Glutamatergic neuron (in vitro differentiated cells): ENCODE measurements at regions not wholly inside any gene's neighbourhood (a gene's known extent, or its start where the extent isn't known, plus 50 kb on each side); places are given as distances from the start of the nearest gene placed in this dataset.

Source experiments
- DNase-seq: peaks from one replicate; pipeline ENCODE4 v3.0.0; 2022
- H3K27ac Mint-ChIP-seq: one replicate; pipeline ENCODE4 v1.8.0; 2020; ENCODE audit warnings: mild to moderate bottlenecking, mixed read lengths, inconsistent platforms; ENCODE audit not compliant: unreplicated experiment
- H3K27me3 Mint-ChIP-seq: one replicate; pipeline ENCODE4 v1.8.0; 2020; ENCODE audit warnings: mild to moderate bottlenecking, moderate library complexity, mixed read lengths, inconsistent platforms; ENCODE audit not compliant: unreplicated experiment
- H3K36me3 Mint-ChIP-seq: one replicate; pipeline ENCODE4 v1.8.0; 2020; ENCODE audit warnings: mild to moderate bottlenecking, mixed read lengths, inconsistent platforms; ENCODE audit not compliant: unreplicated experiment
- H3K4me1 Mint-ChIP-seq: one replicate; pipeline ENCODE4 v1.8.0; 2020; ENCODE audit warnings: mild to moderate bottlenecking, low read depth, mixed read lengths, inconsistent platforms; ENCODE audit not compliant: unreplicated experiment
- H3K4me3 Mint-ChIP-seq: one replicate; pipeline ENCODE4 v1.8.0; 2020; ENCODE audit warnings: mild to moderate bottlenecking, mixed read lengths, inconsistent platforms; ENCODE audit not compliant: unreplicated experiment
- H3K9me3 Mint-ChIP-seq: one replicate; pipeline ENCODE4 v1.8.0; 2020; ENCODE audit warnings: mild to moderate bottlenecking, moderate library complexity, mixed read lengths, inconsistent platforms; ENCODE audit not compliant: unreplicated experiment
- CTCF ChIP-seq: fragments of 200-600 bp; sonication (generic); IDR thresholded peaks from one replicate; pipeline ENCODE4 v1.5.0; 2021; ENCODE audit not compliant: partially characterized antibody, unreplicated experiment

GRCh38 chr1:115413208-115413607 lies 75.2 kb upstream of the NGF start:
- Mint-ChIP-seq H3K9me3 (no peaks in the 10 kb centered on the region), H3K4me3 (no peak overlapping the region), H3K27me3 (no peaks in the 10 kb centered on the region), H3K27ac (no peak overlapping the region), H3K4me1 (no peaks in the 10 kb centered on the region), H3K36me3 (no peaks in the 10 kb centered on the region)
- no peak for DNase-seq
- no peak for TF ChIP-seq CTCF

- Mint-ChIP-seq H3K4me1 (no peaks in the 10 kb centered on the region), H3K27me3 (no peaks in the 10 kb centered on the region), H3K4me3 (no peak overlapping the region), H3K9me3 (no peaks in the 10 kb centered on the region), H3K27ac (no peak overlapping the region), H3K36me3 (no peaks in the 10 kb centered on the region)
- no peak for DNase-seq
- no peak for TF ChIP-seq CTCF
These were observed 74.7 kb upstream of the NGF start for GRCh38 chr1:115412733-115413132.

GRCh38 chr1:115412286-115412685 lies 74.2 kb upstream of the NGF start:
- Mint-ChIP-seq H3K36me3 (no peaks in the 10 kb centered on the region), H3K9me3 (no peaks in the 10 kb centered on the region), H3K4me3 (no peak overlapping the region), H3K27me3 (no peaks in the 10 kb centered on the region), H3K4me1 (no peaks in the 10 kb centered on the region), H3K27ac (no peak overlapping the region)
- no peak for DNase-seq
- no peak for TF ChIP-seq CTCF

- Mint-ChIP-seq H3K27ac (no peak overlapping the region), H3K27me3 (no peaks in the 10 kb centered on the region), H3K4me1 (no peaks in the 10 kb centered on the region), H3K9me3 (no peaks in the 10 kb centered on the region), H3K36me3 (peaks cover 4% of the 10 kb centered on the region), H3K4me3 (no peak overlapping the region)
- TF ChIP-seq CTCF: no peak
- DNase-seq: no peak
These were observed 73.5 kb upstream of the NGF start for GRCh38 chr1:115411371-115412063.

- Mint-ChIP-seq H3K27me3 (no peaks in the 10 kb centered on the region), H3K27ac (no peak overlapping the region), H3K9me3 (no peaks in the 10 kb centered on the region), H3K4me3 (no peak overlapping the region), H3K4me1 (no peaks in the 10 kb centered on the region), H3K36me3 (peaks cover 5% of the 10 kb centered on the region)
- no peak for DNase-seq
- no peak for TF ChIP-seq CTCF
These were observed 71.3 kb upstream of the NGF start for GRCh38 chr1:115409094-115410015.
